OCI-LY3 (cell line): ENCODE measurements at regions not wholly inside any gene's neighbourhood (a gene's known extent, or its start where the extent isn't known, plus 50 kb on each side); places are given as distances from the start of the nearest gene placed in this dataset.

ENCODE experiments used
- H2AFZ ChIP-seq: fragments of 200-600, 300-600 bp; shearing (Covaris generic); 2 replicates; pipeline ENCODE4 v1.6.0; 2014; ENCODE audit warnings: antibody characterized with exemption, low read depth, low read length
- H3K27ac ChIP-seq: fragments of 200-600, 300-600 bp; sonication (generic); 2 replicates; pipeline ENCODE4 v1.5.1; 2014; ENCODE audit warnings: mild to moderate bottlenecking, low read length, moderate library complexity, mixed read lengths
- H3K27me3 ChIP-seq: fragments of 200-600, 300-600 bp; sonication (generic); 2 replicates; pipeline ENCODE4 v1.6.1; 2014; ENCODE audit warnings: low read depth, low read length, mixed read lengths
- H3K36me3 ChIP-seq: fragments of 200-600, 300-600 bp; sonication (generic); replicated peaks from 2 replicates; pipeline ENCODE3; 2014; ENCODE audit warnings: low read depth, low read length, mixed read lengths
- H3K4me1 ChIP-seq: fragments of 300-600, 200-600 bp; sonication (generic); 2 replicates; pipeline ENCODE4 v1.6.1; 2014; ENCODE audit warnings: low read length, mixed read lengths
- H3K4me2 ChIP-seq: fragments of 200-600, 300-600 bp; sonication (generic); 2 replicates; pipeline ENCODE4 v1.6.1; 2014; ENCODE audit warnings: low read length, mixed read lengths
- H3K4me3 ChIP-seq: fragments of 300-600, 200-600 bp; sonication (generic); 2 replicates; pipeline ENCODE4 v1.5.1; 2014; ENCODE audit warnings: antibody characterized with exemption, mild to moderate bottlenecking, low read length, moderate library complexity
- H3K79me2 ChIP-seq: fragments of 300-600, 200-600 bp; shearing (Covaris generic); 2 replicates; pipeline ENCODE4 v1.6.1; 2014; ENCODE audit warnings: mild to moderate bottlenecking, low read length, mixed read lengths
- H3K9ac ChIP-seq: fragments of 300-600, 200-600 bp; shearing (Covaris generic); 2 replicates; pipeline ENCODE4 v1.6.0; 2014; ENCODE audit warnings: mild to moderate bottlenecking, low read length, moderate library complexity
- H3K9me3 ChIP-seq: fragments of 200-600, 300-600 bp; shearing (Covaris generic); 2 replicates; pipeline ENCODE4 v1.6.1; 2014; ENCODE audit warnings: low read length, mixed read lengths; ENCODE audit not compliant: insufficient read depth
- H4K20me1 ChIP-seq: fragments of 200-600, 300-600 bp; sonication (generic); 2 replicates; pipeline ENCODE4 v1.6.1; 2016; ENCODE audit warnings: low read length, mixed read lengths; ENCODE audit not compliant: insufficient read depth
- CTCF ChIP-seq: fragments of 200-600, 300-600 bp; sonication (generic); IDR thresholded peaks from 2 replicates; pipeline ENCODE4 v1.5.1; 2014; ENCODE audit warnings: antibody characterized with exemption, low read length, low read depth
- EZH2phosphoT487 ChIP-seq: fragments of 200-600 bp; shearing (Covaris generic); IDR thresholded peaks from 2 replicates; pipeline ENCODE4 v1.6.1; 2018; ENCODE audit warnings: antibody characterized with exemption, mixed run types, low read depth

- Histone ChIP-seq H3K4me3 (no peak overlapping the region), H3K9me3 (no peaks in the 10 kb centered on the region), H3K4me1 (no peaks in the 10 kb centered on the region), H2AFZ (no peak overlapping the region), H3K4me2 (no peak overlapping the region), H3K27me3 (no peaks in the 10 kb centered on the region), H3K36me3 (no peaks in the 10 kb centered on the region), H3K79me2 (no peaks in the 10 kb centered on the region), H3K27ac (no peak overlapping the region), H3K9ac (no peak overlapping the region), H4K20me1 (no peaks in the 10 kb centered on the region)
- TF ChIP-seq EZH2phosphoT487: no peak
- TF ChIP-seq CTCF: no peak
Observed at GRCh38 chr18:30211112-30211511, 831.4 kb downstream of the DSC3 start.

GRCh38 chr18:30208546-30208945 lies 834.0 kb downstream of the DSC3 start:
- Histone ChIP-seq H3K27ac (no peak overlapping the region), H4K20me1 (no peaks in the 10 kb centered on the region), H2AFZ (no peak overlapping the region), H3K4me2 (no peak overlapping the region), H3K9me3 (no peaks in the 10 kb centered on the region), H3K36me3 (no peaks in the 10 kb centered on the region), H3K79me2 (no peaks in the 10 kb centered on the region), H3K27me3 (no peaks in the 10 kb centered on the region), H3K4me3 (no peak overlapping the region), H3K4me1 (no peaks in the 10 kb centered on the region), H3K9ac (no peak overlapping the region)
- TF ChIP-seq CTCF (no peak), EZH2phosphoT487 (no peak)

- no peak overlapping the region for H3K4me2 ChIP-seq
- no peak overlapping the region for H3K9ac ChIP-seq
- no peaks in the 10 kb centered on the region for H3K27me3 ChIP-seq
- H4K20me1 ChIP-seq: no peaks in the 10 kb centered on the region
- H3K4me1 ChIP-seq: no peaks in the 10 kb centered on the region
- TF ChIP-seq CTCF (no peak), EZH2phosphoT487 (no peak)
- peaks cover 5% of the 10 kb centered on the region; the same call in 1 of the 2 replicates for H3K9me3 ChIP-seq
- no peak overlapping the region for H2AFZ ChIP-seq
- no peaks in the 10 kb centered on the region for H3K79me2 ChIP-seq
- H3K4me3 ChIP-seq: no peak overlapping the region
- no peak overlapping the region for H3K27ac ChIP-seq
- no peaks in the 10 kb centered on the region for H3K36me3 ChIP-seq
Observed at GRCh38 chr18:30192216-30192615, 850.3 kb downstream of the DSC3 start.

- no peaks in the 10 kb centered on the region for H3K79me2 ChIP-seq
- H3K4me2 ChIP-seq: no peak overlapping the region
- no peak overlapping the region for H2AFZ ChIP-seq
- TF ChIP-seq EZH2phosphoT487 (no peak), CTCF (no peak)
- H4K20me1 ChIP-seq: no peaks in the 10 kb centered on the region
- H3K4me3 ChIP-seq: no peak overlapping the region
- H3K4me1 ChIP-seq: peaks cover 4% of the 10 kb centered on the region; the same call in 1 of the 2 replicates
- H3K27me3 ChIP-seq: no peaks in the 10 kb centered on the region
- H3K36me3 ChIP-seq: no peaks in the 10 kb centered on the region
- no peak overlapping the region for H3K27ac ChIP-seq
- H3K9me3 ChIP-seq: peaks cover 5% of the 10 kb centered on the region; the same call in 1 of the 2 replicates
- H3K9ac ChIP-seq: no peak overlapping the region
Observed at GRCh38 chr18:30186245-30186644, 856.3 kb downstream of the DSC3 start.
